ENCODE measurements at regions not wholly inside any gene's neighbourhood (a gene's known extent, or its start where the extent isn't known, plus 50 kb on each side); places are given as distances from the start of the nearest gene placed in this dataset.

GRCh38 chr7:57367171-57367570, 82.8 kb upstream of the ZNF716 start:
- H2AFZ ChIP-seq (ENCODE audit: low read length), result no peak overlapping the region
- DNase-seq (ENCODE audit: low spot score), result no peak
- TF ChIP-seq CTCF (conservative IDR thresholded peaks at IDR 0.05; ENCODE audit: low read length) (no peak), EZH2phosphoT487 (IDR thresholded peaks at IDR 0.05; ENCODE audit: borderline replicate concordance, low read depth, low read length) (no peak)
- no peaks in the 10 kb centered on the region for H4K20me1 ChIP-seq (ENCODE audit: insufficient read depth, low read length)
- H3K4me3 ChIP-seq (ENCODE audit: low read depth, low read length, poor library complexity, severe bottlenecking), result no peak overlapping the region
- ChIA-PET POLR2A (no interaction called here), CTCF (ENCODE audit: unreplicated experiment) (no interaction called here)
- H3K4me2 ChIP-seq (ENCODE audit: low read length), result no peak overlapping the region
- H3K36me3 ChIP-seq (ENCODE audit: insufficient read depth, low read length), result no peaks in the 10 kb centered on the region
- no TSS peak for BruUV-seq (replicated peaks)
- no peaks in the 10 kb centered on the region for H3K79me2 ChIP-seq (ENCODE audit: insufficient read depth, low read depth, low read length)
- no peaks in the 10 kb centered on the region for H3K9me2 ChIP-seq (ENCODE audit: insufficient read depth, low read length)
- no peak overlapping the region for H3K27ac ChIP-seq (ENCODE audit: low read depth, low read length, poor library complexity, severe bottlenecking)
- intact Hi-C loops (cut with micrococcal nuclease; ENCODE audit: unreplicated experiment), result no loop called here
- no peaks in the 10 kb centered on the region for H3K9me3 ChIP-seq (ENCODE audit: low read length)
- H3K4me1 ChIP-seq (ENCODE audit: insufficient read depth, low read length, poor library complexity, severe bottlenecking), result no peaks in the 10 kb centered on the region

GRCh38 chr7:57370066-57370738, 79.8 kb upstream of the ZNF716 start:
- H2AFZ ChIP-seq (ENCODE audit: low read length), result no peak overlapping the region
- no peak for TF ChIP-seq EZH2phosphoT487 (IDR thresholded peaks at IDR 0.05; ENCODE audit: borderline replicate concordance, low read depth, low read length)
- no peak for TF ChIP-seq CTCF (conservative IDR thresholded peaks at IDR 0.05; ENCODE audit: low read length)
- POLR2A ChIA-PET, result no interaction called here
- H3K4me1 ChIP-seq (ENCODE audit: insufficient read depth, low read length, poor library complexity, severe bottlenecking), result no peaks in the 10 kb centered on the region
- CTCF ChIA-PET (ENCODE audit: unreplicated experiment), result no interaction called here
- DNase-seq (ENCODE audit: low spot score), result no peak
- intact Hi-C loops (cut with micrococcal nuclease; ENCODE audit: unreplicated experiment), result no loop called here
- H3K27ac ChIP-seq (ENCODE audit: low read depth, low read length, poor library complexity, severe bottlenecking), result no peak overlapping the region
- no peak overlapping the region for H3K4me2 ChIP-seq (ENCODE audit: low read length)
- H3K9me3 ChIP-seq (ENCODE audit: low read length), result no peaks in the 10 kb centered on the region
- H3K4me3 ChIP-seq (ENCODE audit: low read depth, low read length, poor library complexity, severe bottlenecking), result no peak overlapping the region
- no peaks in the 10 kb centered on the region for H4K20me1 ChIP-seq (ENCODE audit: insufficient read depth, low read length)
- H3K36me3 ChIP-seq (ENCODE audit: insufficient read depth, low read length), result no peaks in the 10 kb centered on the region
- H3K79me2 ChIP-seq (ENCODE audit: insufficient read depth, low read depth, low read length), result no peaks in the 10 kb centered on the region
- H3K9me2 ChIP-seq (ENCODE audit: insufficient read depth, low read length), result no peaks in the 10 kb centered on the region
- no TSS peak for BruUV-seq (replicated peaks)

- ChIA-PET CTCF (ENCODE audit: unreplicated experiment) (no interaction called here), POLR2A (no interaction called here)
- no peaks in the 10 kb centered on the region for H3K9me3 ChIP-seq (ENCODE audit: low read length)
- no peak overlapping the region for H2AFZ ChIP-seq (ENCODE audit: low read length)
- no peak for TF ChIP-seq CTCF (conservative IDR thresholded peaks at IDR 0.05; ENCODE audit: low read length)
- TF ChIP-seq EZH2phosphoT487 (IDR thresholded peaks at IDR 0.05; ENCODE audit: borderline replicate concordance, low read depth, low read length), result no peak
- H3K4me2 ChIP-seq (ENCODE audit: low read length), result no peak overlapping the region
- no peak overlapping the region for H3K27ac ChIP-seq (ENCODE audit: low read depth, low read length, poor library complexity, severe bottlenecking)
- DNase-seq (ENCODE audit: low spot score), result no peak
- H3K79me2 ChIP-seq (ENCODE audit: insufficient read depth, low read depth, low read length), result no peaks in the 10 kb centered on the region
- no peaks in the 10 kb centered on the region for H3K9me2 ChIP-seq (ENCODE audit: insufficient read depth, low read length)
- BruUV-seq (replicated peaks), result no TSS peak
- no peak overlapping the region for H3K4me3 ChIP-seq (ENCODE audit: low read depth, low read length, poor library complexity, severe bottlenecking)
- no peaks in the 10 kb centered on the region for H3K36me3 ChIP-seq (ENCODE audit: insufficient read depth, low read length)
- no peaks in the 10 kb centered on the region for H4K20me1 ChIP-seq (ENCODE audit: insufficient read depth, low read length)
- H3K4me1 ChIP-seq (ENCODE audit: insufficient read depth, low read length, poor library complexity, severe bottlenecking), result no peaks in the 10 kb centered on the region
- intact Hi-C loops (cut with micrococcal nuclease; ENCODE audit: unreplicated experiment), result no loop called here
Measured at GRCh38 chr7:57370739-57371098, 79.3 kb upstream of the ZNF716 start.

Measured in OCI-LY7 (cell line).